CD14-positive monocyte (primary cell): ENCODE measurements at regions not wholly inside any gene's neighbourhood (a gene's known extent, or its start where the extent isn't known, plus 50 kb on each side); places are given as distances from the start of the nearest gene placed in this dataset.

Experiments used
- DNase-seq, 3 donors: peaks; one replicate each; pipeline ENCODE4 v3.0.0-alpha.2; 2011 to 2022
- H2AFZ ChIP-seq: 2 replicates; pipeline ENCODE4 v1.6.0; 2012; ENCODE audit warnings: mild to moderate bottlenecking, low read depth, low read length, inconsistent platforms; ENCODE audit not compliant: insufficient read depth, poor library complexity, severe bottlenecking
- H3K27ac ChIP-seq, 2 donors: 1 replicate in 1 of 2; 2 replicates in 1 of 2; pipeline ENCODE4 v1.5.1; 2012 to 2013; ENCODE audit warnings: low read length in 2 of 2, control low read depth in 1 of 2, inconsistent platforms in 1 of 2, low read depth in 1 of 2, mild to moderate bottlenecking in 1 of 2
- H3K27me3 ChIP-seq, 2 donors: one replicate each; pipeline versions ENCODE4 v1.6.0 to v1.6.1; 2011 to 2013; ENCODE audit warnings: low read length in 2 of 2; ENCODE audit not compliant: control insufficient read depth in 2 of 2, insufficient read depth in 2 of 2
- H3K36me3 ChIP-seq, 2 donors: replicated peaks in 1 of 2; 1 replicate in 1 of 2; 2 replicates in 1 of 2; pipeline versions ENCODE4 v1.5.1 to v1.6.1; 2012 to 2013; ENCODE audit warnings: low read length in 2 of 2, control low read depth in 1 of 2, inconsistent platforms in 1 of 2, mild to moderate bottlenecking in 1 of 2; ENCODE audit not compliant: insufficient read depth in 2 of 2, control insufficient read depth in 1 of 2
- H3K4me1 ChIP-seq, 2 donors: 1 replicate in 1 of 2; 2 replicates in 1 of 2; pipeline versions ENCODE4 v1.5.1 to v1.6.1; 2012 to 2013; ENCODE audit warnings: low read length in 2 of 2, control low read depth in 1 of 2, inconsistent platforms in 1 of 2, mild to moderate bottlenecking in 1 of 2, moderate library complexity in 1 of 2; ENCODE audit not compliant: insufficient read depth in 2 of 2, control insufficient read depth in 1 of 2
- H3K4me2 ChIP-seq: replicated peaks from 2 replicates; pipeline ENCODE3; 2012; ENCODE audit warnings: low read length, moderate library complexity, mild to moderate bottlenecking; ENCODE audit not compliant: poor library complexity, severe bottlenecking; ENCODE audit errors: extremely low read depth
- H3K4me3 ChIP-seq, 3 experiments: fragments of 200-600 bp in 1 of 3; sonication (generic) in 1 of 3; replicated peaks in 1 of 3; 1 replicate in 2 of 3; 2 replicates in 1 of 3; pipeline ENCODE4 v1.5.1; 2011 to 2013; ENCODE audit warnings: low read length in 3 of 3, mild to moderate bottlenecking in 3 of 3, control low read depth in 2 of 3, low read depth in 2 of 3, inconsistent platforms in 1 of 3, moderate library complexity in 1 of 3
- H3K79me2 ChIP-seq: 2 replicates; pipeline ENCODE4 v1.6.0; 2012; ENCODE audit warnings: mild to moderate bottlenecking, control low read depth, inconsistent platforms, low read length, moderate library complexity; ENCODE audit not compliant: insufficient read depth
- H3K9ac ChIP-seq: 2 replicates; pipeline ENCODE4 v1.6.0; 2017; ENCODE audit warnings: low read length, mild to moderate bottlenecking; ENCODE audit not compliant: insufficient read depth, poor library complexity, severe bottlenecking
- H3K9me3 ChIP-seq, 2 donors: replicated peaks in 1 of 2; 1 replicate in 1 of 2; 2 replicates in 1 of 2; pipeline versions ENCODE4 v1.5.1 to v1.6.1; 2012 to 2013; ENCODE audit warnings: low read length in 2 of 2, control low read depth in 1 of 2; ENCODE audit not compliant: control insufficient read depth in 1 of 2, insufficient read depth in 1 of 2
- H4K20me1 ChIP-seq: 2 replicates; pipeline ENCODE4 v1.6.0; 2012; ENCODE audit warnings: mild to moderate bottlenecking, low read length, control low read depth, moderate library complexity; ENCODE audit not compliant: insufficient read depth
- H3K27ac Mint-ChIP-seq, 7 donors: one replicate each; pipeline ENCODE4 v1.8.0; 2020; ENCODE audit warnings: mild to moderate bottlenecking in 7 of 7, mixed read lengths in 7 of 7, moderate library complexity in 6 of 7, inconsistent platforms in 2 of 7
- H3K27me3 Mint-ChIP-seq, 3 donors: one replicate each; pipeline ENCODE4 v1.8.0; 2021 to 2022; ENCODE audit warnings: low read depth in 3 of 3, mild to moderate bottlenecking in 3 of 3, mixed read lengths in 3 of 3, moderate library complexity in 3 of 3, inconsistent platforms in 1 of 3
- H3K36me3 Mint-ChIP-seq, 2 donors: one replicate each; pipeline ENCODE4 v1.8.0; 2020; ENCODE audit warnings: mixed read lengths in 2 of 2, inconsistent platforms in 1 of 2, mild to moderate bottlenecking in 1 of 2
- H3K4me1 Mint-ChIP-seq: one replicate; pipeline ENCODE4 v1.8.0; 2020; ENCODE audit warnings: mild to moderate bottlenecking, mixed read lengths
- H3K4me3 Mint-ChIP-seq, 2 donors: one replicate each; pipeline ENCODE4 v1.8.0; 2020; ENCODE audit warnings: mild to moderate bottlenecking in 2 of 2, mixed read lengths in 2 of 2, moderate library complexity in 1 of 2
- H3K9me3 Mint-ChIP-seq, 7 donors: one replicate each; pipeline ENCODE4 v1.8.0; 2020 to 2022; ENCODE audit warnings: mixed read lengths in 7 of 7, mild to moderate bottlenecking in 6 of 7, moderate library complexity in 6 of 7, inconsistent platforms in 2 of 7
- WGBS: methylation state at CpG from one replicate; pipeline ENCODE4 v1.1.5; 2013; ENCODE audit warnings: missing lambda C conversion rate; ENCODE audit not compliant: insufficient coverage; 5-methylcytosine and 5-hydroxymethylcytosine counted together
- intact Hi-C, 2 donors: fragments of 100-400 bp; cut with micrococcal nuclease; formaldehyde crosslinking; loops; one replicate each; pipeline versions ENCODE4 v1.15.0 to v1.15.1; 2023
- TF ChIP-seq, protein P1 (sequence below): fragments of 200-600 bp; IDR thresholded peaks from one replicate; pipeline ENCODE4 v1.8.0; 2022; ENCODE audit warnings: antibody characterized with exemption, mild to moderate bottlenecking

DNA sequence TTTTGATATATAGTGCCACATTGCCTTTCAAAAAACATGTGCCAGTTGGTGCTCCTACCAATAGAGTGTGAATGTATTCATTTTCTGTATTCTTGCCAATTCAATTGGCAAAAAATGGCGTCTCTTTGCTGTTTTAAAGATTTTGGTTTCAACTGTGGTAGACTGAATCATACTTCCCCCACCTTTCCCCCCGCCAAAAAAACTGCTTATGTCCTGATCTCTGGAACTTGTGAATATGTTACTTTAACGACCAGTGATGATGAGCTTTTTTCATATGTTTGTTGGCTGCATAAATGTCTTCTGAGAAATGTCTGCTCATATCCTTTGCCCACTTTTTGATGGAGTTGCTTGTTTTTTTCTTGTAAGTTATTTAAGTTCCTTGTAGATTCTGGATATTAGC, 325.1 kb upstream of the KCNJ16 start:
- intact Hi-C loops = no loop called here
- no peaks in the 10 kb centered on the region for H3K4me1 ChIP-seq
- no peaks in the 10 kb centered on the region for H3K36me3 Mint-ChIP-seq
- no peaks in the 10 kb centered on the region for H3K9me3 ChIP-seq
- no peak overlapping the region for H3K4me3 Mint-ChIP-seq
- no peaks in the 10 kb centered on the region for H3K4me1 Mint-ChIP-seq
- H3K27me3 ChIP-seq = no peaks in the 10 kb centered on the region
- no peaks in the 10 kb centered on the region for H3K36me3 ChIP-seq
- peaks cover 0 to 12% (median 5%) of the 10 kb centered on the region in 7 donors for H3K9me3 Mint-ChIP-seq
- H3K79me2 ChIP-seq = no peaks in the 10 kb centered on the region
- no peaks in the 10 kb centered on the region for H4K20me1 ChIP-seq
- H3K27ac ChIP-seq = no peak overlapping the region
- no CpG with 5 or more reads among the region's 3 CpGs for WGBS
- H3K9ac ChIP-seq = no peak overlapping the region
- H3K27ac Mint-ChIP-seq = no peak overlapping the region
- no peaks in the 10 kb centered on the region for H3K27me3 Mint-ChIP-seq
- H2AFZ ChIP-seq = no peak overlapping the region
- no peak for DNase-seq
- TF ChIP-seq, protein P1, sequence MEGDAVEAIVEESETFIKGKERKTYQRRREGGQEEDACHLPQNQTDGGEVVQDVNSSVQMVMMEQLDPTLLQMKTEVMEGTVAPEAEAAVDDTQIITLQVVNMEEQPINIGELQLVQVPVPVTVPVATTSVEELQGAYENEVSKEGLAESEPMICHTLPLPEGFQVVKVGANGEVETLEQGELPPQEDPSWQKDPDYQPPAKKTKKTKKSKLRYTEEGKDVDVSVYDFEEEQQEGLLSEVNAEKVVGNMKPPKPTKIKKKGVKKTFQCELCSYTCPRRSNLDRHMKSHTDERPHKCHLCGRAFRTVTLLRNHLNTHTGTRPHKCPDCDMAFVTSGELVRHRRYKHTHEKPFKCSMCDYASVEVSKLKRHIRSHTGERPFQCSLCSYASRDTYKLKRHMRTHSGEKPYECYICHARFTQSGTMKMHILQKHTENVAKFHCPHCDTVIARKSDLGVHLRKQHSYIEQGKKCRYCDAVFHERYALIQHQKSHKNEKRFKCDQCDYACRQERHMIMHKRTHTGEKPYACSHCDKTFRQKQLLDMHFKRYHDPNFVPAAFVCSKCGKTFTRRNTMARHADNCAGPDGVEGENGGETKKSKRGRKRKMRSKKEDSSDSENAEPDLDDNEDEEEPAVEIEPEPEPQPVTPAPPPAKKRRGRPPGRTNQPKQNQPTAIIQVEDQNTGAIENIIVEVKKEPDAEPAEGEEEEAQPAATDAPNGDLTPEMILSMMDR = no peak
- H3K4me3 ChIP-seq = no peak overlapping the region
- H3K4me2 ChIP-seq = no peak overlapping the region

DNA sequence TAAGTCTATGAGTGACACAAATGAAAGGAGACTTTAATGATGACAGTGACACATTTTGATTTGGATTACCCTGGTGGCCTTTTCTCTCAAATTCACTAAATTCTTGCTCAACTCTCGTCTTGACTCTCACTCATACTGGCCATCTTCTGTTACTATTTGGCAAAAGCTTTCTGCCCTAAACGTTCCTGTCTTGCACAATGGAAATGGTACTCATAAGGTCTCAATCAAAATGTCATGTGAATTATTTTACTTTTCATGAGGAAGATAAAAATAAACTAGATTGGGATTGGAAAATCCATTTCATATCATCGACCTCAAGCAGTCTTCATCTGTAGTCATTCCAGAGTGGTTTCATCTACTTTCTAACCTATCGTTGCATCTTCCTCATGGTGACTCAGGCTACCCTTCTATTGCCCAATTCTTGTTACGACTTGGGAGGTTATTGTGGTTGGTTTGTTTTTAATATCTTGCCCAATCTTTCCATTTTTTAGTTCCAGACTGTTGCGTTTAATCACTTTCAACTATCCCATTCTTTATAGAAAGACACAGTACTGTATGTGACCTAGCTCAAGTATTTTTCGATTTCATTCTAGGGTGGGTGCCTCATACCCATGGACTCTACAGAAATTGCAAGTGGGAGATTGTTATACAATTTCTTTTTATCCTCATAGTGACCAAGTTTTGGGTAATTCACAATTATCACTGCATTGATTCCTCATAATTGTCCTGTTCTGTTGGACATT, 317.2 kb upstream of the KCNJ16 start:
- Histone ChIP-seq H3K27ac (peak overlapping the region in 1 of 2 donors; percentile 35), H3K36me3 (no peaks in the 10 kb centered on the region), H2AFZ (no peak overlapping the region), H3K79me2 (no peaks in the 10 kb centered on the region), H4K20me1 (no peaks in the 10 kb centered on the region), H3K4me1 (peaks cover 18 to 39% of the 10 kb centered on the region in 2 donors), H3K27me3 (no peaks in the 10 kb centered on the region), H3K9me3 (no peaks in the 10 kb centered on the region), H3K4me3 (peak overlapping the region in 1 of 3 experiments; percentile 10), H3K4me2 (peak overlapping the region; percentile 37), H3K9ac (no peak overlapping the region)
- H3K27ac Mint-ChIP-seq = peak overlapping the region; percentile 10 to 92 (median 58)
- H3K27me3 Mint-ChIP-seq = no peaks in the 10 kb centered on the region
- intact Hi-C loops = no loop called here
- H3K4me1 Mint-ChIP-seq = peaks cover 19% of the 10 kb centered on the region
- WGBS = no CpG with 5 or more reads among the region's 7 CpGs
- TF ChIP-seq, protein P1 = no peak
- H3K4me3 Mint-ChIP-seq = peak overlapping the region in 1 of 2 donors; percentile 48
- H3K9me3 Mint-ChIP-seq = peaks cover 0 to 6% (median 4%) of the 10 kb centered on the region in 7 donors
- no peaks in the 10 kb centered on the region for H3K36me3 Mint-ChIP-seq
- peak; percentile 73 to 85 (median 75) for DNase-seq
